AG04449 (cell line): ENCODE measurements at regions not wholly inside any gene's neighbourhood (a gene's known extent, or its start where the extent isn't known, plus 50 kb on each side); places are given as distances from the start of the nearest gene placed in this dataset.

Experiments
- CTCF ChIA-PET: fragments of 350-600 bp; formaldehyde crosslinking; extraction: SDS; loops from one replicate; lab custom pipeline; 2021; ENCODE audit warnings: antibody characterized with exemption; lab: Yijun Ruan, JAX
- POLR2A ChIA-PET: fragments of 400-600, 350-600 bp; formaldehyde crosslinking; extraction: SDS; loops from one replicate; lab custom pipeline; 2020; ENCODE audit warnings: antibody characterized with exemption, inconsistent platforms; lab: Yijun Ruan, JAX
- DNase-seq: peaks from one replicate; pipeline ENCODE4 v3.0.0-alpha.2; 2010; ENCODE audit warnings: low read depth, low spot score
- H3K4me3 ChIP-seq: 2 replicates; pipeline ENCODE4 v1.5.1; 2011; ENCODE audit warnings: low read depth, mild to moderate bottlenecking, control low read depth, low read length
- CTCF ChIP-seq: IDR thresholded peaks from one replicate; pipeline ENCODE4 v1.5.1; 2011; ENCODE audit warnings: mild to moderate bottlenecking, moderate library complexity, low read length, control low read depth, inconsistent platforms; ENCODE audit not compliant: insufficient read depth; ENCODE audit errors: missing control alignments

DNA sequence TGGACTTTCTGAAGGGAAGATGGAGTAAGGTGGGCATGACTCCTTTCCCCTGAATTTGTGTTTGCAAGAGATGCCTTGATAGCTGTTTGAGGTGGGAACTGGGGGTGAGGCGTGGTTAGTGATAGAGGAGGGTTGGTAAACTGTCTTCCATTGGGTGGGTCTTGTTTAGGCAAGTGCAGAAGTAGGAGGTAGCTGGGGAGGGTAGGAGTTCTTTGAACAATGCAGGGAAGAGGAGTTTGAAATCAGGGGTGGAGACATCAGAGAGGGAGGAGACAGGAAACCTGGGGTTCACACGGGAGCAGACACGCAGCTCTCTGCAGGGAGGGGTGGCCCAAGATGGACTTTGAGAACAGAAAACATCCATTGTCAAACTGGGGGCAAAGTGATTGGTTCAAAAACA, 267.1 kb downstream of the TSN start:
- ChIA-PET CTCF (no interaction called here), POLR2A (no interaction called here)
- H3K4me3 ChIP-seq = no peak overlapping the region
- TF ChIP-seq CTCF = no peak
- no peak for DNase-seq

DNA sequence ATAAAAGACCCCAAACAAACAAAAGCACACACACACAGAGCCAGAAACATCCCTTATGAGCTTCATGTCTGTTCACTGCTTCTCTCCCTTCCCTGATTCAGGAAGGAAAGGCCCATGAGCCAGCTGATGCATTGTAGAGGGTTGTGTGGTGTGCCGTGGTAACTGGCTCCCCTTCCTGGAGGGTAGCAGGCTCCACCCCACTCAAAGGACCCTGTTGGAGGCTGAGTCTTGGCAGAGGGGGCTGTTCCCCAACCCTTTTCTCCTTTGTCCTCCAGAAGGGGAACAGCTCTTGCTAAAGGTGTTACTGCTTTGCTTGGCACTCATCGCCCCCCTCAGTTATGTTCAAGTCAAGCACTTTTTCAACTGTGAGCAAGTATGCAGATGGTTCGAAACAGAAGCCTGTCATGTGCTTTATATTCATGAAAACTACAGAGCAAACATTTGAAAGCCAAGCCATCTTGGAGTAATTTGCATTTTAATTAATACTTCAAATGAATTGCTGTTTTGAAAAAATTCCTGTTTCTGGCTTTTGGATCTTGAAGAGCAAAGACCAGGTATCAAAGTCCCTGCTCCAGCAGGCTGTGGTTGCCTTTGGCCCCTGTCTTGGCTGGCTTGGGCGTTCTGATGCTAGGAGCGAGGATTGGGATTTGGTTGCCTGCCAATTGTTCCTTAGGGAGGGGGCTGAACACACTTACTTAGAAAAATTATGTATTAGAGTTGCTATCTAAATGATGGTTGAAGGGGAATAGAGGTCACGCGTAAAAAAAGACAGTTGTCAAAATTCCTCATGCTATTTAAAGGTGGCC, 267.8 kb downstream of the TSN start:
- H3K4me3 ChIP-seq = no peak overlapping the region
- no peak for DNase-seq
- CTCF ChIA-PET = no interaction called here
- POLR2A ChIA-PET = no interaction called here
- TF ChIP-seq CTCF = no peak

DNA sequence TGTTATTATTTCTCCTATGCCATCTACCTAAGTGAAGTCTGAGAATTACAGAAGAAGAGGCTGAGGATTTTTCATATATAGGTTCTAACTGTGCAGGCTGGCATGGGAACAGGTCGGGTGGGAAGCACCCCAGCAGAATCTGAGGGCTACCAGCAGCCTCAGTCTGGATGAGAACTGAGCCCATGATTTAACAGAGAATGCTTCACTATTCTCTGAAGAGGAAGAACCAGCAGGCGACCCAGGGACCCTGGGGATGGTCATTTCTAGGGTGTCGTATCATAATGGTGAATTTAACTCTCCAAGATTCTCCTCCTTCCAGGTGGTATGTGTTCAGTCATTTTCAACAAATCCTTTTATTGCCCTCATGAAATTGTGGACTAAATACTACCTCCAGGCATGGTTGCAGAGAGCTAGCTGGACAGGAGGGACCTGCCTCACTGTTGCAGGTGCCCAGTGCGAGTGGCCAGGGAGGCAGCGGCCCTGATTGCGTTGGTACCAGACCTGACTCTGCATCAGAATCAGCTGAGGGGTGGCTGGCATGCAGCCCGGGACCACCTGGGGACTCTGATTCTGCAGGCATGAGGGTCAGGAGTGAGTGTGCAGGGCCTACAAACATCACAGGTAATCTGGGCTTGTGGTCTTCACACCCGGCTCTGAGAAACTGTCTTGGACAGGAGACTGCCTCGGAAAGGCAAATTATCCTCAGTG, 272.2 kb downstream of the TSN start:
- H3K4me3 ChIP-seq = no peak overlapping the region
- ChIA-PET CTCF (no interaction called here), POLR2A (no interaction called here)
- TF ChIP-seq CTCF = no peak
- DNase-seq = no peak

- TF ChIP-seq CTCF = no peak
- CTCF ChIA-PET = no interaction called here
Observed at GRCh38 chr2:122028371-122029100, 273.1 kb downstream of the TSN start.

DNA sequence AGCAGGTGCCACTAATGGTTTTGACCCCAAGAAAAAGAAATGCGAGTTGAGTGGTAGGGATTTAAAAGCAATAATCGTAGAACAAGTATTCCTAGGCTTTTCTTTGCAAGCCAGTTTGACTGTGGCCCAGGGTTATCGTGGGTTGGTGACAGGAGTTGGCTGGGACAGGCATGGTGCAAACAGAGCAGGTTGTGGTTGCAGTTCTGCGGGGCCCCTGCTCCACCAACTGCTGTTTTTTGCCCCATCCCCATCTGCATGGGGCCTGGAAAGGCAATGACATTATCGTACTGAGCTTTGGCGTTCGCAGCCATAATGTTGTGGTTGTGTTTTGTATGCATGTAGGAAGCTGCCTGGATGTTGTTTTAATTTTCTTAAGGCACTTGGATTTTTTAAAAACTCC, 274.0 kb downstream of the TSN start:
- DNase-seq = no peak

More at GRCh38 chr2:122028371-122029100, 273.1 kb downstream of the TSN start:
- peak; percentile 54 for DNase-seq
- POLR2A ChIA-PET = no interaction called here
- H3K4me3 ChIP-seq = no peak overlapping the region

More for the DNA sequence above, 274.0 kb downstream of the TSN start:
- TF ChIP-seq CTCF = no peak
- CTCF ChIA-PET = no interaction called here
- POLR2A ChIA-PET = no interaction called here
- no peak overlapping the region for H3K4me3 ChIP-seq
